Stimulated activated CD4-positive, alpha-beta T cell treated with anti-CD3 and anti-CD28 coated beads, Interleukin-4, amount 100 ng/mL, for 4 hours (primary cell): ENCODE measurements at regions not wholly inside any gene's neighbourhood (a gene's known extent, or its start where the extent isn't known, plus 50 kb on each side); places are given as distances from the start of the nearest gene placed in this dataset.
A peak's percentile ranks its signal among the peaks of the same experiment; 100 is the strongest.

Source experiments
- DNase-seq, 2 experiments: peaks; one replicate each; pipeline ENCODE4 v3.0.0-alpha.2; 2020

DNA sequence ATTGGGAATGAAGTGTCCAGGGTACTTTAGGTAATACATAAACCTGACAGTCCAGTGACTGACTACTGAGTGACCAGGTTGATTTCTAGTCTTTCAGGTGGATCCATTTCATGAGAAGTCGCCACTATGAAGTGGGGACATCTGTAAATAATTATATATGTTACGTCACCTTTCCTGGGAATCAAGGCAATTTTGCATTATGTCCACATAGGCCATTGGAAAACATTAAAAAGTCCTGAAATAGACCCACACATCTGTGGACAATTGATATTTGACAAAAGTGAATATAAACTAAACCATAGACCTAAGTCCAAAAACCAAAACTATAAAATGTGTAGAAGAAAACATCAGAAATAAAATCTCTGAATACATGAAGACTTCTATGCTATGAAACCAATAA, 231.5 kb downstream of the C6orf118 start:
- DNase-seq, result no peak

- no peak for DNase-seq
These were observed 237.5 kb downstream of the C6orf118 start for GRCh38 chr6:165071906-165072305.

- DNase-seq, result no peak
These were observed 248.7 kb downstream of the C6orf118 start for GRCh38 chr6:165060720-165061119.

DNA sequence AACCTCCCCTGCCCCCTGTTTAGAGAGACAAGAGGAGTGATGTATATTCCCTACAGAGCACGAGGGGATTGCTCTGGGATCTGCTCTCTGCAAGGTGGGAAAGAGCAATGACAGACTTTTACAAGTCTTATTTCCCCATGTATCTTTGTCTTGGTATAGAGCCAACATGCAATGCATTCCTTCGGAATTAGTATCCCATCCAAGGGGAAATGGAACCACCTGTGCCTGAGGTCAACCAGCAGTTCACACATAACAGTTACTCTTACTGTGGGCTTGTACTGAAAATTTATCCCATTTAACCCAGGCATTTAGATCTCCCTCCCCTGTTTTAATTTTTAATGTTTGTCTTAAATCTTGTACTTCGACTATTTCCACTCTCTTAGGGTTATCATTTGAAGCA, 250.4 kb downstream of the C6orf118 start:
- no peak for DNase-seq

DNA sequence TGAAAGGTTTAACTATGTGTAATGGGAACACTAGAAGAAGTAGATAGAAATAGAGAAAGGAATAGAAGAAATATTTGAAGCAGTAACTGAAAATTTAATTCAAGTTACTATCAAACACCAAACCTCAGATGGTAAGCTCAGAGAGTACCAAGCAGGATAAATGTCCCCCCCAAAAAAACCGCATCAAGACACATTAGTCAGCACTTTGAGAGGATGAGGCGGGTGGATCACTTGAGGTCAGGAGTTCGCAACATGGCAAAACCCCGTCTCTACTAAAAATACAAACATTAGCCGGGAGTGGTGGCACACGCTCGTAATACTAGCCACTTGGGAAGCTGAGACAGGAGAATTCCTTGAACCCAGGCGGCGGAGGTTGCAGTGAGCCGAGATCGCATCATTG, 253.1 kb downstream of the C6orf118 start:
- DNase-seq, result no peak

DNA sequence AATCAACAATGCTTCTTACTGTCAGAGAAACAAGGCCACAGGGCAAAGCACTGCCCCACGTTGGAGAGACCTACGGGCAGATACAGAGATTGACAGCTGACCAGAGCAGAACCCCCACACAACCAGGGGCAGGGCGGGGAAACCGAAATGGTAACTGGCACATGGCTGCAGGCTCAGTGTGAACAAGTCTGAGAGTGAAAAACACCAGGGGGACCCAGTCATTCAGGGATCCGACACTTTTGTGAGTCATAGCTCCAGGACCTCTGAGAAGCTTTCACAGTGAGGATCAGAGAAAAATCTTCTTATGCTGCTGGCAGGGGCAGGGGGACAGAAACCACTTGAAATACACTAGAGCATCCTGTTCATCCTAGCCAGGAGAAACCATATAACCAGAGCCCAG, 254.2 kb downstream of the C6orf118 start:
- DNase-seq, result no peak

DNA sequence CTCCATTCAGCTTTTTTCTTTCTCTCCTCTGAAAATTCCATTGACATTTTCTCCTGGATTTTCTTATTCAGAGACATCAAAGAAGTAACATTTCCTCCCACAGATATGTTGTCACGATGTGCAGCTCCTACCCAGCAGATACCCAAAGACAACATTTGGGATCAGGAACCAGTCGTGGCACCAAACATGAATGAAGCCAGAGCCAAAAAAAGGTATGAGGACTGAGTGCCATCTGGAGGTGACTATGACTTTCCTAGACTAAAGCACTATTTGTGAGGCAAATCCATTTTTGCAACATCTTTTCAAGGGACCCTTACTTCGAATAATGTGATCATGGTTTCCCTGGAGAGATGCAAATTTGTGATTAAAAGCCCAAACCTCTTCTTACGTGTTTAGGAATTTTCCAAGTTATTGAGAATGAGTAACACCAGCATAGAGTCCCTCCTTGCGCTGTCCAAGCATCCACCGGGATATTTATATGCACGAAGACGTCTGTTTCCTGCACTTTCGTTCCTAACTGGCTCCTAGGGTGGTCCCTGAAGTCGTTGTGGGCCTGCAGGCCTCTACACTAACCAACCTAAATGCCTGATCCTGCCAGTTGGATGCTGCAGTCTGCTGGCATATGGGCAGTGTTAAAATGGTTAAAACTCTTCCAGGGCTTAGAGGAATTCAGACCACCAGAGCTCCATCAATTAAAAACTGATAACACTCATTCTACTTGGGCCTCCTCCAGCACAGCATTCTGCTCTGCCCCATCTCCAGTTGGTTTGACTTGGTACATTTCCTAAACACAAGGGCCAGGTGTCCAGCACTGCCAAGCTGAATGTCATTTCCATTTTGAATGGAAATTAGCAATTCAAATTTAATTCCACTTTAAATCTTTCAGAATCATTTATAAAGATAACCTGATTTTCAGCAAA, 256.6 kb downstream of the C6orf118 start:
- DNase-seq, result no peak

- peak in 1 of 2 experiments; percentile 1 for DNase-seq
These were observed 260.0 kb downstream of the C6orf118 start for GRCh38 chr6:165049362-165049761.

- no peak for DNase-seq
These were observed 261.5 kb downstream of the C6orf118 start for GRCh38 chr6:165047952-165048351.

- no peak for DNase-seq
These were observed 263.8 kb downstream of the C6orf118 start for GRCh38 chr6:165045631-165046030.

DNA sequence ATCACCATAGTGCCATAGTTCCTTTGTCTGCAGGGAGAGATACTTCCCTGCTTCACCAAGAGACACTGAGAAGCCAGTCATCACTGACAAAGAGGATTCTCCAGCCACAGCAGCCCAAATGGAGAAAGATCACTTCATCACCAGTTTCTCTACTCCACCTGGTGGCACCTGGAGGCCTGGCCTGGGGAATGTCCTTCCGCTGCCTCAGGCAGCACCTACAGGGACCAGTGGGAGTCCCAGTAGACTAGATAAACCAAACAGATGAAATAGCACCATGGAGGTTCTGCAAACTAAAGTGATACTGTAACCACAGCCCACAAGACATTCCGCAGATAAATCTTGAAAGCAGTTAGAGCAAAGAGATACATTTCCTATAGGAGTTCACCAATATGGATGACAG, 266.5 kb downstream of the C6orf118 start:
- no peak for DNase-seq

GRCh38 chr6:165040440-165040839, 269.0 kb downstream of the C6orf118 start:
- no peak for DNase-seq

- no peak for DNase-seq
These were observed 275.1 kb downstream of the C6orf118 start for GRCh38 chr6:165034271-165034741.

DNA sequence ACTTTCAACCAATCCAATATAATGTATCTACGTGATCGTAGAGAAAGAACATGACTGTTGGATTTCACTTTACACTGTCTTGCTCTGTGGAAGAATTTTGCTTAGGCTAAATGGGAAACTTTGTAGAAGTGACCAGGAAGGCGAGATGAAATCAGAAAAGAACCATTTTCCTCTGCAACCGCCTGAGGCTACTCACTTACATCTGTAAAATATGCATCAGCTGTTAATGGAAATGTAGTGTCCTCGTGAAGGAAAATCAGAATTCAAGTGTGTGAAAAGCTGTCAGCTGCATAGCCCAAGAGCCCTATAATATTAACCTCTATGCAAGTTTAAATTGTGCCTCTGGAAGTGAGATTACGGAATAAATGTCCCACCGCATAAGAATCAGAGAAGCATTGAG, 277.9 kb downstream of the C6orf118 start:
- no peak for DNase-seq

DNA sequence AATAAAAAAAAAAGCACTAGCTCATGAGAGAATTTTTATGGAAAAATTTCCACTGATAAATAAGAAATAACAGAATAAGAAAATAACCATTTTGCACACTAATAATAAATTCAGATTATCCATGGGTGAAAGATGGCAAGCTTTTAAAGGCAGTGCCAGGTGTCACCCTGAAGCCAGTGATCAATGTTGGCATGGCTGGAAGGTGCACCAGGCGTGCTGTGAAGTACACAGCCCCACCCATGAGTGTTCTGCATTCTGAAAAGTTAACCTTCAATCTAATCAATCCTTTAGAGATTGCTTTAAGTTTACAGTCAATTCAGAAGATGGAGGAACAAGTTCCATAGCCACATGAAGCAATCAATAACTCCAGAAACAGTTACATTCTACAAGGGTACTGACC, 284.4 kb downstream of the C6orf118 start:
- no peak for DNase-seq

- no peak for DNase-seq
These were observed 289.7 kb downstream of the C6orf118 start for GRCh38 chr6:165019681-165020080.

DNA sequence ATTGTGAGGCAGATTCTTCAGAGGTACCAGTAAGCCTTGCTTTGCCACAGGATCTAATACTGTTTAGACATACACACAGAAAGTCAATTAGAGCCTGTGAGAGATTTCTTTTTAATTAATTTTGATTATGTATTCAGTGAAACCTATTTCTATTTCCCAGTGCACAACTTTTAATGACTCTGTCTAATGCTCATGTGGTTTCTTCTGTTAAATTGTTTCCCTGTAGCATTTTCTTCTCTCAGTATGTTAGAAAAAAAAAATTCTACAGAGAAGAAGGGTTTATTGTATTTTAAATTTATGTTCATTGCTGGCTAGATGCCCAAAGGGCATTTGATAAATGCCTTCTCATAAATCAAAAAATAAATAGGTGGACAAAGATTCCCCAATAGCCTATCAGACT, 293.7 kb downstream of the C6orf118 start:
- no peak for DNase-seq

GRCh38 chr6:165013701-165014100, 295.7 kb downstream of the C6orf118 start:
- DNase-seq, result no peak

DNA sequence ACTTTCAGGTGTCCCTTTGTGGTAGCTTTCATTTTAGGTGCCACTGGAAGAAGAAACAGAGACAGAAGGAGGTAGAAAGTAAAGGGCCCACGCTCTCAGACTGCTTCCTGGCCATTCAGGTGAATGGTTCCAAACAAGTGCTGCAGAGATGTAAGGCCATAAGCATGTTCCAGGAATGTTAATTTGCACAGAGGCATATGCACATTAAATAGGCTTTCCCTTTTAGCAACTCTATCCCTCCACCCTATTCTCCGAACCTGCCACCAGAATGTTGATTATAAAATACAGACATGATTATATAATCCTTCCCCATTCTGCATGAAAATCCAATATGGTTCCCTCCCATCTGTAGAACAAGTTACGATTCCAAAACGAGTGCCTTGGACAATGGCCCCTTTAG, 297.2 kb downstream of the C6orf118 start:
- no peak for DNase-seq

- DNase-seq, result no peak
These were observed 298.6 kb downstream of the C6orf118 start for GRCh38 chr6:165010556-165011535.

DNA sequence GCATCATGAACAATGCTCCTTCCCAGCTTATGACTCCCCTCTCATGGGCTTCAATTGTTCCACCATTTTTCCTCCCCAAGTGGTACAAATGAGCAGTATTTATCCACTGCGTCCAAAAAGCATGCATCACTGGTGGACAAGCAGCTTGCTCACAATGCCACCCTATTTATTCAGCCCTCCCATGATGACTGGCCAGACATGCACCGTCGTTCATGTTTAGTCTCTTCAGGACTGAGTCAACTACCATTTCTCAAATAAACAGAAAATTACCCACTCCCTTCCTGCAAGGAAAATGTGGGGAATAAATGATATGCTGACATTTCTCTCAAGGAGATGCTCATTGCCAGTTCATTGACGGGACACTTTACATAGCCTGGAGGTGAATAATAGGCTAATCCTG, 300.4 kb downstream of the C6orf118 start:
- DNase-seq, result no peak

DNA sequence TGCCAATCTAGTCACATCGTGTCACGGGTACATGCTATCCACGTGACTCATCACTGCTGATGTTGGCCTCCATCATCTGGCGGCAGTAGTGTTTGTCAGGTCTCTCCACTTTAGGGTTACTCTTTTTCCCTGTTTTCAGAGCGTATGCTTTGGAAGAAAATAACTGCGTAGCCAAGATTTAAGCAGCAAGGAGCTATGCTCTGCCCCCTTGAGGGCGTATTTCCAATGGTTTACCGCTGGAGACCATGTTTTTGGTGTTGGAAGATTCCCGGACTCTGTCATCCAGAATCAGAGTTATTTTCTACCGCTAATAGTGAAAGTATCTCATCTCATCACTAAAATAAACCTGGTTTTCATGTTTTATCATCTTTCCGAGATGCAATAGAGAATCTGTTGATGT, 306.5 kb downstream of the C6orf118 start:
- DNase-seq, result no peak

DNA sequence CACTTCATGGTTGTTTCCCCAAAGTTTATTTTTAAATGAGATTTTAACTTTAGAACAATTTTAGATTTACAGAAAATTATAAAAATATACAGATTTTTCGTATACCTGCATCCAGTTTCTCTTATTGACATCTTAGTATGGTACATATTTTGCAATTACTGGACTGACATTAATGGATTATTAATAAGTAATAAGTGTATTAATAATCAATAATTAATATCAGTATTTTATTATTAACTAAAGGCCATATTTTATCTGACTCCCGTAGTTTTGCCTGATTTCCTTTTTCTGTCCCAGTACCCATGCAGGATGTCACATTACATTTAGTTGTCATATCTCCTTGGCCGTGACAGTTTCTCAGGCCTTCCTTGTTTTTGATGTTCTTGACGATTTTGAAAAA, 307.0 kb downstream of the C6orf118 start:
- no peak for DNase-seq
